Heart left ventricle (tissue), 13 donors: ENCODE measurements at regions not wholly inside any gene's neighbourhood (a gene's known extent, or its start where the extent isn't known, plus 50 kb on each side); places are given as distances from the start of the nearest gene placed in this dataset.

Source experiments
- CTCF ChIP-seq, 12 donors: fragments of 200-600 bp; sonication (generic) in 4 of 12; IDR thresholded peaks; one replicate each; pipeline versions ENCODE4 v1.5.0 to v1.8.0; 2018 to 2022; ENCODE audit warnings: antibody characterized with exemption in 12 of 12, mild to moderate bottlenecking in 5 of 12
- POLR2A ChIP-seq, 2 donors: fragments of 450-650 bp; IDR thresholded peaks; one replicate each; pipeline ENCODE4 v1.6.1; 2017; ENCODE audit warnings: antibody characterized with exemption in 2 of 2, mild to moderate bottlenecking in 2 of 2, moderate library complexity in 2 of 2
- donor health status: ischemic (EF 13 %, LVEDD 7.1; RV severe dilation, severe dysfunction).
- donor health status: DM: no; HTN: yes; CAD: no.
- donor health status: DM: no; HTN: no; CAD: no.
- donor health status: ischemic (EF 25% LVEDD 6.9; RV normal size, moderate dysfunction).
- donor health status: ischemic (EF 25% LVEDD 5.7; RV mildly dilated, moderate dysfunction).
- donor health status: ischemic (EF 35%, LVEDD 5.7; RV mildly dilated, moderate dysfunction).
- donor health status: nonischemic (EF 11% LVEDD 7.7; RV severe dilation, severe dysfunction).
- donor health status: DM: yes; HTN: yes; CAD: no.
- donor health status: PGD.
- donor health status: ischemic (EF 29% LVEDD 5.4; RV normal size, mild dysfunction).
- donor health status: nonischemic (EF 23%, LVEDD 6.1; RV moderate dilation, normal function).

- TF ChIP-seq CTCF (IDR thresholded peaks at IDR 0.05) = no peak
- no peak for TF ChIP-seq POLR2A (IDR thresholded peaks at IDR 0.05)
Observed at GRCh38 chr9:79163544-79163943, 408.2 kb upstream of the TLE4 start.
